ENCODE measurements at regions not wholly inside any gene's neighbourhood (a gene's known extent, or its start where the extent isn't known, plus 50 kb on each side); places are given as distances from the start of the nearest gene placed in this dataset.

DNA sequence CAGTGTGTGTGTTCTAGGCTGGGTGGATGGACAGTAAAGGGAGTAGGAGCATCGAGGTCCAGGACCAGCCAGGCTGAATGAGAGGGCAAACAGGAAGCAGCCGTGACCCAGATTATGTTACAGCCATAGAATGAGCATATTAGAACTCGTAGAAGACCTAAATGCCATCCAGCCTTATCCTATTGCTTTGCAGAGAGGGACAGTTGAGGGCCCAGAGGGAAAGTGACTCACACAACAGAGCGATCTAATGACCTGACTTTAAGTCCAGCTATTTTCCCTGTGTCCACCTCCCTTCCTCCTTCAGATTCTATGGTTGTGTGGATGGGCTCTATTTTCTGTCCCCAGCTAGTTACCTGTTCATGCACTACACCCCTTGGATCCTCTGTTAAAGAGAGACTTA lies 634.1 kb upstream of the TBL1XR1 start:
- Histone ChIP-seq H2AFZ (ENCODE audit: low read length) (no peak overlapping the region), H3K79me2 (ENCODE audit: insufficient read depth, low read length) (no peaks in the 10 kb centered on the region), H3K4me2 (ENCODE audit: low read depth, low read length, poor library complexity, severe bottlenecking) (no peak overlapping the region), H3K4me1 (ENCODE audit: insufficient read depth, low read length, poor library complexity, severe bottlenecking) (peaks cover 19% of the 10 kb centered on the region), H3K9me3 (ENCODE audit: insufficient read depth, low read depth, low read length) (no peaks in the 10 kb centered on the region), H3F3A (ENCODE audit: low read depth) (no peaks in the 10 kb centered on the region), H4K20me1 (ENCODE audit: insufficient read depth, low read length, poor library complexity, severe bottlenecking) (no peaks in the 10 kb centered on the region), H3K4me3 (ENCODE audit: low read length, poor library complexity, severe bottlenecking) (no peak overlapping the region), H3K9ac (ENCODE audit: low read depth, low read length, poor library complexity, severe bottlenecking) (no peak overlapping the region), H3K27me3 (ENCODE audit: insufficient read depth, low read length, poor library complexity, severe bottlenecking) (no peaks in the 10 kb centered on the region), H3K9me2 (replicated peaks; ENCODE audit: low read depth, low read length) (no peaks in the 10 kb centered on the region), H3K36me3 (ENCODE audit: insufficient read depth, low read length) (no peaks in the 10 kb centered on the region)
- no peak for TF ChIP-seq CTCF (conservative IDR thresholded peaks at IDR 0.05; ENCODE audit: low read length)

DNA sequence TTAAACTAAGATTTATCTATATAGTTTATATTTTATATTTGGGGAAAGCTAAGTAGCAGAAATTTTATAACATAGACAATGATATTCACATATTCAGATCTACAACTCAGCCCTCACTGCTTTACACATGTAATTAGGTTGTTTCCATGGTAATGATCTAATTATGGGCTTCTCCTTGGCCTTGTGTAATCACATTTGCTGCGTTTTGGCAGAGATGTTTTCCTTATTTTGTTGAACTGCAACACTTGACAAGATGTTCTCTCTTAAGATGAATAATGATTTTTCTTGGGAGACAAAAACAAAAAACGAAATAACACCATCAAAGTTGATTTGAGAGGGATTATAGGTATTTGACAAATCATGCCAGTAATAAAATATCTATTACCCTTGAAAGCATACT lies 635.6 kb upstream of the TBL1XR1 start:
- Histone ChIP-seq H2AFZ (ENCODE audit: low read length) (no peak overlapping the region), H3K9ac (ENCODE audit: low read depth, low read length, poor library complexity, severe bottlenecking) (no peak overlapping the region), H3K27me3 (ENCODE audit: insufficient read depth, low read length, poor library complexity, severe bottlenecking) (no peaks in the 10 kb centered on the region), H3K9me3 (ENCODE audit: insufficient read depth, low read depth, low read length) (no peaks in the 10 kb centered on the region), H3K4me1 (ENCODE audit: insufficient read depth, low read length, poor library complexity, severe bottlenecking) (peaks cover 19% of the 10 kb centered on the region), H4K20me1 (ENCODE audit: insufficient read depth, low read length, poor library complexity, severe bottlenecking) (no peaks in the 10 kb centered on the region), H3K79me2 (ENCODE audit: insufficient read depth, low read length) (no peaks in the 10 kb centered on the region), H3K36me3 (ENCODE audit: insufficient read depth, low read length) (no peaks in the 10 kb centered on the region), H3K4me2 (ENCODE audit: low read depth, low read length, poor library complexity, severe bottlenecking) (no peak overlapping the region), H3K9me2 (replicated peaks; ENCODE audit: low read depth, low read length) (no peaks in the 10 kb centered on the region), H3F3A (ENCODE audit: low read depth) (no peaks in the 10 kb centered on the region), H3K4me3 (ENCODE audit: low read length, poor library complexity, severe bottlenecking) (no peak overlapping the region)
- TF ChIP-seq CTCF (conservative IDR thresholded peaks at IDR 0.05; ENCODE audit: low read length) = no peak
- TF ChIP-seq EZH2phosphoT487 (IDR thresholded peaks at IDR 0.05; ENCODE audit: borderline replicate concordance) = no peak

DNA sequence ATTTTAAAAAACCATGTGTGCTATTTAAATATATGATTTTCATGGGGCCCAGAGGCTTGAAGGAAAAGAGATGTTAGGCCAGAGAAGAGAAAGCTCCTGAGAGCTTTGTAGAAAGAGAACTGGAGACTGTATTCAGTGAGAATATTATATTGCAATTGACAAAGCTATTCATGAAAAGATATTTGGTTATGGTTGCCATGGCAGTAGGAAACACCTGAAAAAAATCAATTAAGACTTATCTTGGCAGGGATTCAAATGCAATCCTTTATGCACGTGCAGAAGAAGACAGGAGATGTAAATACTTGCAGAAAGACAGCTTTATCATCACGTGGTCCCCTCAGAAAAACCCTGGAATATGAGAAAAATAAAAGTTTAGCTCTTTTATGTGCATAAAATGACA lies 636.0 kb upstream of the TBL1XR1 start:
- no peaks in the 10 kb centered on the region for H3K36me3 ChIP-seq (ENCODE audit: insufficient read depth, low read length)
- H3F3A ChIP-seq (ENCODE audit: low read depth) = no peaks in the 10 kb centered on the region
- peaks cover 19% of the 10 kb centered on the region for H3K4me1 ChIP-seq (ENCODE audit: insufficient read depth, low read length, poor library complexity, severe bottlenecking)
- H3K4me2 ChIP-seq (ENCODE audit: low read depth, low read length, poor library complexity, severe bottlenecking) = no peak overlapping the region
- no peaks in the 10 kb centered on the region for H3K79me2 ChIP-seq (ENCODE audit: insufficient read depth, low read length)
- TF ChIP-seq EZH2phosphoT487 (IDR thresholded peaks at IDR 0.05; ENCODE audit: borderline replicate concordance) (no peak), CTCF (conservative IDR thresholded peaks at IDR 0.05; ENCODE audit: low read length) (no peak)
- no peak overlapping the region for H3K9ac ChIP-seq (ENCODE audit: low read depth, low read length, poor library complexity, severe bottlenecking)
- H3K4me3 ChIP-seq (ENCODE audit: low read length, poor library complexity, severe bottlenecking) = no peak overlapping the region
- H3K27me3 ChIP-seq (ENCODE audit: insufficient read depth, low read length, poor library complexity, severe bottlenecking) = no peaks in the 10 kb centered on the region
- no peaks in the 10 kb centered on the region for H3K9me2 ChIP-seq (replicated peaks; ENCODE audit: low read depth, low read length)
- H2AFZ ChIP-seq (ENCODE audit: low read length) = no peak overlapping the region
- no peaks in the 10 kb centered on the region for H3K9me3 ChIP-seq (ENCODE audit: insufficient read depth, low read depth, low read length)
- H4K20me1 ChIP-seq (ENCODE audit: insufficient read depth, low read length, poor library complexity, severe bottlenecking) = no peaks in the 10 kb centered on the region

Measured in Loucy (cell line).